ENCODE measurements at regions not wholly inside any gene's neighbourhood (a gene's known extent, or its start where the extent isn't known, plus 50 kb on each side); places are given as distances from the start of the nearest gene placed in this dataset.
"Not testable (repeated sequence)": the region's sequence is repeated elsewhere in the genome, so short reads cannot be mapped to it uniquely, and the experiment has no call there.

GRCh38 chr1:149336082-149336481, 138.8 kb upstream of the NBPF19 start:
- not testable (repeated sequence) for TF ChIP-seq POLR2A, POLR2AphosphoS5, CTCF, EP300 (IDR thresholded peaks at IDR 0.05)
